PFSK-1 (cell line): ENCODE measurements at regions not wholly inside any gene's neighbourhood (a gene's known extent, or its start where the extent isn't known, plus 50 kb on each side); places are given as distances from the start of the nearest gene placed in this dataset.

Source experiments
- FOXP2 ChIP-seq: optimal IDR thresholded peaks from 2 replicates; pipeline ENCODE3; 2011; ENCODE audit warnings: borderline replicate concordance, control low read depth, inconsistent platforms; ENCODE audit not compliant: insufficient read depth; ENCODE audit errors: extremely low read length, extremely low read depth
- POLR2AphosphoS5 ChIP-seq: IDR thresholded peaks from 2 replicates; pipeline ENCODE4 v1.6.1; 2012; ENCODE audit warnings: low read depth, mild to moderate bottlenecking, control low read depth, low read length, moderate library complexity
- SIN3A ChIP-seq: IDR thresholded peaks from 2 replicates; pipeline ENCODE4 v1.6.1; 2012; ENCODE audit warnings: mild to moderate bottlenecking, low read length, moderate library complexity, borderline replicate concordance; ENCODE audit not compliant: insufficient read depth
- TAF1 ChIP-seq: IDR thresholded peaks from 2 replicates; pipeline ENCODE4 v1.6.1; 2012; ENCODE audit warnings: low read length, control low read depth, borderline replicate concordance; ENCODE audit not compliant: insufficient read depth
- TF ChIP-seq, protein P1 (sequence below), 2 experiments: IDR thresholded peaks; 2 replicates each; pipeline versions ENCODE4 v1.6.1 to v1.8.0; 2011 to 2012; ENCODE audit warnings: low read depth in 2 of 2, low read length in 2 of 2, control low read depth in 1 of 2, inconsistent platforms in 1 of 2, mild to moderate bottlenecking in 1 of 2, moderate library complexity in 1 of 2; ENCODE audit not compliant: insufficient read depth in 1 of 2

- TF ChIP-seq FOXP2 (no peak), TAF1 (no peak), POLR2AphosphoS5 (no peak), SIN3A (no peak)
- TF ChIP-seq, protein P1, sequence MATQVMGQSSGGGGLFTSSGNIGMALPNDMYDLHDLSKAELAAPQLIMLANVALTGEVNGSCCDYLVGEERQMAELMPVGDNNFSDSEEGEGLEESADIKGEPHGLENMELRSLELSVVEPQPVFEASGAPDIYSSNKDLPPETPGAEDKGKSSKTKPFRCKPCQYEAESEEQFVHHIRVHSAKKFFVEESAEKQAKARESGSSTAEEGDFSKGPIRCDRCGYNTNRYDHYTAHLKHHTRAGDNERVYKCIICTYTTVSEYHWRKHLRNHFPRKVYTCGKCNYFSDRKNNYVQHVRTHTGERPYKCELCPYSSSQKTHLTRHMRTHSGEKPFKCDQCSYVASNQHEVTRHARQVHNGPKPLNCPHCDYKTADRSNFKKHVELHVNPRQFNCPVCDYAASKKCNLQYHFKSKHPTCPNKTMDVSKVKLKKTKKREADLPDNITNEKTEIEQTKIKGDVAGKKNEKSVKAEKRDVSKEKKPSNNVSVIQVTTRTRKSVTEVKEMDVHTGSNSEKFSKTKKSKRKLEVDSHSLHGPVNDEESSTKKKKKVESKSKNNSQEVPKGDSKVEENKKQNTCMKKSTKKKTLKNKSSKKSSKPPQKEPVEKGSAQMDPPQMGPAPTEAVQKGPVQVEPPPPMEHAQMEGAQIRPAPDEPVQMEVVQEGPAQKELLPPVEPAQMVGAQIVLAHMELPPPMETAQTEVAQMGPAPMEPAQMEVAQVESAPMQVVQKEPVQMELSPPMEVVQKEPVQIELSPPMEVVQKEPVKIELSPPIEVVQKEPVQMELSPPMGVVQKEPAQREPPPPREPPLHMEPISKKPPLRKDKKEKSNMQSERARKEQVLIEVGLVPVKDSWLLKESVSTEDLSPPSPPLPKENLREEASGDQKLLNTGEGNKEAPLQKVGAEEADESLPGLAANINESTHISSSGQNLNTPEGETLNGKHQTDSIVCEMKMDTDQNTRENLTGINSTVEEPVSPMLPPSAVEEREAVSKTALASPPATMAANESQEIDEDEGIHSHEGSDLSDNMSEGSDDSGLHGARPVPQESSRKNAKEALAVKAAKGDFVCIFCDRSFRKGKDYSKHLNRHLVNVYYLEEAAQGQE (IDR thresholded peaks at IDR 0.05; ENCODE audit: insufficient read depth in 1 of 2, low read depth in 2 of 2, low read length in 2 of 2), result no peak
Measured at GRCh38 chr12:114949058-114949820, 265.3 kb upstream of the TBX3 start.

- TF ChIP-seq TAF1 (no peak), FOXP2 (no peak), POLR2AphosphoS5 (no peak), SIN3A (no peak)
- TF ChIP-seq, protein P1 (IDR thresholded peaks at IDR 0.05; ENCODE audit: insufficient read depth in 1 of 2, low read depth in 2 of 2, low read length in 2 of 2), result no peak
Measured at GRCh38 chr12:114945351-114945750, 261.4 kb upstream of the TBX3 start.

DNA sequence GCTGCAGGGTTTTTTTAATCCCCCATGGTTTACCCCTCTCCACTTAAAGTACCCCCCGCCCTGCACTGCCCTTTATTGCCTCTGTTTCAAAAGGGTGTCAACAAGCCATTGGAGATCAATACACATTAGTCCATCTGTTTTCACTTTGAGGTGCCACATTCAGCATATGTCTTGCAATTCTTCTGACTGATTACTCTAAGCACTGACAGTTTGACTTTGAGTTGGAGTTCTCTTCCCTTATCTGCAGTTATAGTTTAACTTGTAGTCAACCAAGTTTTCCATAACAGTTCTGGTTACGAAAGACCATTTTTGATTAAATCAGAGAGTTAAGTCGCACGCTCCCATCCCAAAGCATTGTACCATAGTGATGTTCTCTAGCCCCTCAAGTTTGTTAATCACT is 260.8 kb upstream of the TBX3 start:
- no peak for TF ChIP-seq POLR2AphosphoS5
- TF ChIP-seq, protein P1 (IDR thresholded peaks at IDR 0.05; ENCODE audit: insufficient read depth in 1 of 2, low read depth in 2 of 2, low read length in 2 of 2), result no peak

DNA sequence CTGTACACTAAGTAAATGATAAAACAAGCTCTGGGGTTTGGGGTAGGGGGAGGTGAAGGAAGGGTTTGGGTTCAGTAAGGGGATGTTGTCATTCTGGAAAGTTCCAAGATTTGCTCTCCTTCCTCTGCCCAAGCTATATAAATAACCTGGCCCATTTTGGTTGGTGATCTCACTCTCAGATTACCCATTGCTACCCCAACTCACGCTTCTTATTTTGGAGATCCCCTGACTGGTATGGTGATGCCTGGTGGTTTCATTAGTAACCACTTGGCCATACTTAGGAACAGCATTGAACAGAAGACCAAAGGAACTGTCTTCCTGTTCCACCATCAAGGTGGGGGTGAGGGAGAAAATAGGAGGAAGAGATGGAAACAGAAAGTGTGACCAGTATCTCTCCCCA is 259.6 kb upstream of the TBX3 start:
- TF ChIP-seq SIN3A (no peak), TAF1 (no peak), POLR2AphosphoS5 (no peak), FOXP2 (no peak)
- TF ChIP-seq, protein P1 (IDR thresholded peaks at IDR 0.05; ENCODE audit: insufficient read depth in 1 of 2, low read depth in 2 of 2, low read length in 2 of 2), result no peak

DNA sequence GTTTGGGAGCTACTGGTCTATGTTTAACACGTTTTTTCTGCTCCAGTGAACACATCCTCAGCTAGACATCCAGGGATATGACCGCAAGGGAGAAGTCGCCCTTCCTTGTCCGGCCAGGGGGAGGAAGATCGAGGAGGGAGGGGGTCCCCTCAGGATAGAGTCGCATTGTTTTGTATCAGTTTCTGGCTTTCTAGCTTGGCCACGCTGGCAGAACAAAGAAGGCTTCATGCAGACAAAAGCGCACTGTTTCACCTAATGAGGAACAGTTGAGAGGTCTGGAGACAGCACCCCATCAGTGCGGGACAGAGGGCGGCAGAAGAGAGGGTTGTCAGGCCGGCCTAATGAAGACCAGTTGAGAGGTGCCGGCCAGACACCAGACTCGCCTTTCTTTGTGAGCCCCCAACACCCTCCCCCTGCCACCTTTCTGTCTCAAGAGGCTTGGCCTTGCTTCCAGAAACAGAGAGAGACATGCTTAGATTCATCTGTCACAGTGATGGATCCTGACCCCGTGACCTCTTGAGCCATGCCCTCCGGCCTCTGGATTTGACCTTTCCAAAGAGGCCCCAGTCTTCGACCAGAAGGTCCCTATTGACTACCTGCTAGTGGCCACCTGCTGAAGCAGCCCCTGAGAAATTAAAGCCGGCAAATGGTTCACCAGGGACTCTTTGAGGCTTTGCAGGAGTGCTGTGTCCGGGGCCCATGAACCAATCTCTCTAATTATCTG is 254.7 kb upstream of the TBX3 start:
- TF ChIP-seq, protein P1 (IDR thresholded peaks at IDR 0.05; ENCODE audit: insufficient read depth in 1 of 2, low read depth in 2 of 2, low read length in 2 of 2), result no peak
- no peak for TF ChIP-seq TAF1
- TF ChIP-seq FOXP2, result no peak
- no peak for TF ChIP-seq SIN3A
- no peak for TF ChIP-seq POLR2AphosphoS5
